HG03064 (cell line): ENCODE measurements at regions not wholly inside any gene's neighbourhood (a gene's known extent, or its start where the extent isn't known, plus 50 kb on each side); places are given as distances from the start of the nearest gene placed in this dataset.
"Not testable (repeated sequence)": the region's sequence is repeated elsewhere in the genome, so short reads cannot be mapped to it uniquely, and the experiment has no call there.

ENCODE experiments used
- ATAC-seq: cut with Tn5 transposase; IDR thresholded peaks from one replicate; pipeline ENCODE4 v1.9.1; 2021; ENCODE audit warnings: low read depth; ENCODE audit not compliant: unreplicated experiment

- no peak for ATAC-seq
These were observed 648.3 kb downstream of the KIF4B start for GRCh38 chr5:155661859-155662258.

GRCh38 chr5:155665361-155665760 is 651.8 kb downstream of the KIF4B start:
- ATAC-seq = no peak

DNA sequence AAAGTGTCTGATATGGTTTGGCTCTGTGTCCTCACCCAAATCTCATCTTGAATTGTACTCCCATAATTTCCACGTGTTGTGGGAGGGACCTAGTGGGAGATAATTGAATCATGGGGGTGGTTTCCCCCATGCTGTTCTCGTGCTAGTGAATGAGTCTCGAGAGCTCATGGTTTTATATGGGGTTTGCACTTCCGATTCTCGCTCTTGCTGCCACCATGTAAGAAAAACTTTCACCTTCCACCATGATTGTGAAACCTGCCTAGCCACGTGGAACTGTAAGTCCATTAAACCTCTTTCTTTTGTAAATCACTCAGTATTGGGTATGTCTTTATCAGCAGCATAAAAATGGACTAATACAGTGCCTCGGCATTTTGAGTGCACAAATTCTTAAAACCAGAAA is 655.0 kb upstream of the SGCD start:
- not testable (repeated sequence) for ATAC-seq

GRCh38 chr5:155676967-155677366 is 650.0 kb upstream of the SGCD start:
- ATAC-seq = no peak

GRCh38 chr5:155678371-155678770 is 648.6 kb upstream of the SGCD start:
- no peak for ATAC-seq

DNA sequence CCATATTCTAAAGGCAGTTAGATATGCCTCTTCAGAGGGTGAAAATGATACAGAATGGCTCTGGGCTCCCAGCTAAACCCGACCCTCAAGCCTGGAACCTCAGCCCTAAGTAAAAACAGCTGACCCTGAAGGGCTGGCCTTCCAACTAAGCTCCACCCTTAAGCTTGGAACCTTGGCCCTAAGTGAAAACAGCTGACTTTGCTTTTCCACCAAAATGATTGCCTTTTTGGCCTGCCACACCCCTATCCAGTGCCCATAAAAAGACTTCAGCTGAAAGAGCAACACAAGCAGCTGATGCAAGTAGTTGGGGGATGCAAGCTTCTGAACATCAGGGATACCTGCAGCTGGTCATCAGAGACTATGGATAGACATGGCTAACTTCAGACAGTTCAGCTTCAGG is 647.4 kb upstream of the SGCD start:
- ATAC-seq = no peak

DNA sequence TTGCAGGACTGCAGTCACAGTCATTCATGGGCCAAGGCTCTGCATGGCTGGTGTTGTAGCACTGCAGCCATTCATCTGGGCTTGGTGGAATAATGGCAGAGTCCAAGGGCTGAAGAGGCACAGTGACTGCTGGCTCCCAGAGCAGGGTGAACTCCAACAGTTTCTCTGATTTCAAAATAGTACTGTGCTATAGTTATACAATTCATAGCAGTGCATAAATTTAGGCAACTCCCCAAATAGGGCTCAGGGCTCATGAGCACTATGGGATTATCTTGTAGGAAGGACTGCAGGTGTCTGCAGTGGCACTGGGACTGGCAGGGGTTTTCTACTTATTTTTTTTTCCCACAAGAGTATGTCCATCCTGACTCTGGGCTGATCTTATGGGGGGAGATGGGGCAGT is 642.5 kb upstream of the SGCD start:
- ATAC-seq = no peak

DNA sequence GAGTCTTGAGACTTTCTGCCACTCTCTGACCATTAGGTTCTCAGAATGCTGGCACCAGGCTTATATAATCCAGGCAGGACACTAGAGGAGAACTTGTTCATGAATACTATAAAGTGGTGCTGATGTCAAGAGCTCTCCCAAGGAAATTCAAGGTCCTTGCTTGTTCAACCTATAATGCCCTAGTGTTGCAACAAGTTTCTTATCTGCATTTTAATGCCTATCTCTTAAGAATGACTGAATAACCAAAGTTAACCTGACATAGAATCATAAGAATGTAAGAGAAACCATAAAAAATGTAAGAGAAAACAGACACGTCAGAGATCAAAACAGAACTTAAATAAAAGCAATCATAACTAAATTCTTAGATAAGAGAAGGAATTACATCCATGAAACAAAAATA is 640.8 kb upstream of the SGCD start:
- no peak for ATAC-seq

- no peak for ATAC-seq
These were observed 637.6 kb upstream of the SGCD start for GRCh38 chr5:155689406-155689805.

- ATAC-seq = no peak
These were observed 630.6 kb upstream of the SGCD start for GRCh38 chr5:155696362-155696761.

- ATAC-seq = no peak
These were observed 629.7 kb upstream of the SGCD start for GRCh38 chr5:155697236-155697635.

GRCh38 chr5:155699385-155699784 is 627.6 kb upstream of the SGCD start:
- ATAC-seq = no peak

DNA sequence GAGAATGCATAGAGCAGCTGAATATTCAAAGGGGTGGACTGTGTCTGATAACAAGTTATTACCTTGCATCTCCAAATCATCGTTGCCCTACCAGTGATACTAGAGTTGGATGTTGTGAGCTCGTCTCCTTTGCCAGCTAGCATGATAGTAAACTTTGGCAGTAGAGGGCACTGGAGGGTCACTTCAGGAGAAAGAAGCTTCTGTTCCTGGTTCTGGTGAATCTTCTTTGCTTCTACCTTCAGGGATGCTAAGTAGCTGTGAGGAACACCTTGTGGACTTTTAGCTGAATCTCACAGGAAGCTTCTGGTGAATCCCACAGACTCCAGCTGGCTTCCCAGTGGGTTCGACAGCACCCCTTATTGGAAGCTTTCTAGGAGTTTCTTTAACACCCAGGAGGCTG is 626.6 kb upstream of the SGCD start:
- ATAC-seq = no peak

- ATAC-seq = no peak
These were observed 615.1 kb upstream of the SGCD start for GRCh38 chr5:155711882-155712281.

DNA sequence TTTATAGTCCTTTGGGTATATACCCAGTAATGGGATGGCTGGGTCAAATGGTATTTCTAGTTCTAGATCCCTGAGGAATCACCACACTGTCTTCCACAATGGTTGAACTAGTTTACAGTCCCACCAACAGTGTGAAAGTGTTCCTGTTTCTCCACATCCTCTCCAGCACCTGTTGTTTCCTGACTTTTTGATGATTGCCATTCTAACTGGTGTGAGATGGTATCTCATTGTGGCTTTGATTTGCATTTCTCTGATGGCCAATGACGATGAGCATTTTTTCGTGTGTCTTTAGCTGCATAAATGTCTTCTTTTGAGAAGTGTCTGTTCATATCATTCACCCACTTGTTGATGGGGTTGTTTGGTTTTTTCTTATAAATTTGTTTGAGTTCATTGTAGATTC is 612.5 kb upstream of the SGCD start:
- ATAC-seq = not testable (repeated sequence)

- no peak for ATAC-seq
These were observed 600.7 kb upstream of the SGCD start for GRCh38 chr5:155726267-155726666.

DNA sequence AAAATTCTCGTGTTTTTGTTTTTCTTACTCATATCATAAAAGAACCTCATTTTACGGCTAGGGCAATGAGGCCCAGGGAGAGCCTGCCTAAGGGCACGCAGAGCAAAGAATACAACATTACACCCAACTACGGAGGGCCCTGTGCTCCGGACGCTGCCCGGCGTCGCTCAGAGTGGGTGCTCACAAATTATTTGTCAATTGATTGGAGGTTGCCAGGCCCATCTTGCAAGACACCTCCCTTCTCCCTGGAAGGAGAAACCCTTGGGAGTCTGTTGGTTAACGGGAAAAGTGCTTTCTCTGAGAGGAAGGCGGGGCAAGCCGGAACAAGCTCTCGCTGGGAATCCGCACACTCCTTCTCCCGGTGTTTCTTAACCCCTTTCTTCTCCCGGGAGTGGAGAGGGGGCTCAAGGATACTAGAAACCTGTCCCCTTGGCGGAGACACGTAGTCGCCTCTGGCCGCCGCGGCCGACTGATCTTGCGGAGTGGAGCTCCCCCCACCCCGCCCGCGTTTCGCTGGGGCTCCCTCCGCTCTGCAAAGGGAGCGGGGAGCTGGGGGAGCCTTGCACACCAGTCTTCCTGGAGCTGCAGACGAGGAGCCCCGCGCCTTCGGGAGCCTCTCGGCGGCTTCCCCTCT is 599.3 kb upstream of the SGCD start:
- ATAC-seq = no peak

- ATAC-seq = no peak
These were observed 598.7 kb upstream of the SGCD start for GRCh38 chr5:155728146-155728856.

DNA sequence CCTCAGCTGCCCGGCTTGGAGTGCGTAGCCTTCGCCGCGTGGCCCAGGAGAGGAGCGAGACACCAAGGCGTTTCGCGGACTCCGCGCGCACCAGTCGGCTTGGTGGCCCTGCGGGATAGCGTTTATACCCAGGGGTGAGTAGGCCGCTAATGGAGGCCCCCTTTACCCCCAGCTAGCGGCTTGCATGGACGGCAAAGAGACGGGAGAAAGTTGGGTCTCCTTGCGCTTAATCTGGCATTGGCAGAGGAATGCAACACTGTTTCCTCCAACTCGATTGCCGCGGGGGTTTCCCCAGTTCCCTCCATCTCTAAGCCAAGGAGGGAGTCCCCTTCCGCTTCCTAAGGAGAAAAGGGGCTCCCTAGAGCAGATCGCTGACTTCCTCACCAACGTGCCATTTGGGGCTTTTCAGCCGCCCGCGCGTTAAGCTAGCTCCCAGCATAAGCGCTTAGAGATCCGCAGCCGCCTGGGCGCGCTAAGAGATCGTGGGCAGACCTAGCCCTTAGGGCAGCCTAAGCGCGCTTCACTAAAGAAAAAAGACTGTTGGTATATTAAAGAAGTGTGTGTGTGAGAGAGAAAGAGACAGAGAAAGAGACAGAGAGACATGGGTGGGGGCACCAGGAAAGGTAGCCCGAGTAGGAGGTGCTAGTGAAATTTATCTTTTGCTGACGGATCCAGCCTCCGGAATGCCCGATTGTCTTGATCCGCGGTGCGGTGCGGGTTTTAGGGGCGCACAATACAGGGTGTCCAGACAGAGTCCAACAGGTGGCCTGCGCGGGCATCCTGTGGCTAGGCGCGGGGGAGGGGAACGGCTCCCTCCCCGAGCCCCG is 597.9 kb upstream of the SGCD start:
- no peak for ATAC-seq

DNA sequence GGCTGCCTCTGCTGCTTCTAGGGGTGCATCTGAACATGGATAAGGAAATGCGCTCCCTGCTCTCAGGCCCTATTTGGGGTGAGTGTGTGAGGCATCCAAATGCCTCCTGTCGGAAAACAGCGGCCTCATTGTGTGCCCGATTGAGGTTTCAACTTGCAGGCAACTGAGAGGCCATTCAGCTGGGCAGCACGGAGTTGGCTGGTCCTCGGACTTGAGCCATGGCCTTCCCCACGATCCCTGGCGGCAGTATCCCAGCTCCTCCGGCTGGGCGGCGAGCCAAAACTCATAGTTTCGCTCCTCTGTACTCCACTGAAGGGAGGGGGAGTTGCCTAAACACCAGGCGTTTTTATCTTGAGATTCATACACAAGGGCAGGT is 597.3 kb upstream of the SGCD start:
- no peak for ATAC-seq

DNA sequence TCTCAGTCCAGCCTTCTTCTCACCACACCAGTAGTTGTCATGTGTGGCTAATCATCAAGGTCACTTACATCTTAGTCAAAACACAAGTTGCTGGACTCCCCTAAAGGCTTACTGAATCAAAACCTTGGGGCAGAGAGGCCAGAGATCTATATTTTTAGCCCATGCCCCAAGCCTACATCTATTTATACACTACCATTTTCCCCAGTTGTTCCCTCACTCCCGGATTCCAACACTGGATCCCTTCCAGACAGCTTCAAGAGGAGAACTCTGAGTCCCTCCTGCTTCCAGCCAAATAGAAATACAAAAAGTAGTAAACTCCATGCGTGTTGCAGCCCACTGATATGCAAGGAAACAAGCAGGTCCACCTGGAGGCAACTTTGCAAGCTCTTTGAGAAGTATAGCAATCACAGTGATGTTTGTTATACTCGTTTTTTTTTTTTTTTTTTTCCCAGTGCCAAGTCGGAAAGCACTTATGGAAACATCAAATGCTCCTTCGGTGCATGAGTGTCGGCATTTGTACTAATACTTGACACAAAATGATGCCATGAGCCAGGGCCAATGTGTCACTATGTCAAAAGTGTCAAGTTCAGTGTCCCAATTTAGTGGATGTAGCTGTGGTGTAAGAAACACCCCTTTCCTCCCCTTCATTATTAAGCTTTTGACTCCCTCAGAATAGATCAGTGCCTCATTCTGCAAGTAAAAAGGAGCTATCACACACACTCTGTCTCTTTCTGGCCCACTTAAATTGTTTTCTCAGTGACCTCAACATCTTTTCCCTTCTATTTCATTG is 594.2 kb upstream of the SGCD start:
- ATAC-seq = no peak
